ENCODE measurements at regions not wholly inside any gene's neighbourhood (a gene's known extent, or its start where the extent isn't known, plus 50 kb on each side); places are given as distances from the start of the nearest gene placed in this dataset.

DNA sequence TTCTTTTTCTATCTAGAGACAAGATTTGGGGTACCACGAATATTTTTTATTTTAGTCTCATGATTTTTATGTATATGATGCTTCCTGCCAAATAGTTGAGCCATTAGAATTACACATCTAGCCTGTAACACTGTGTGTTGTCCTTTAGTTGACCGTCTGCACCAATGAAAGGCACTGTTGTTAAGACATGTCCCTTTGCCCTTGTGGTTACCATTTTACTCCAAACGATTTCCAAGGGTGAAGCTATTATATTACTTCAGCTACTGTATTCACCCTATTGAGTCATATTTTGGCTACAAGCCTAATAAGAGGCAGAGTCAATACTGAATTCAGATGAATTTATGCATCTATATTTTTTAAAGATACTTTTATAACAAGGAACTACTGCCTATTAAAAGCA lies 207.6 kb downstream of the CETN3 start:
- H3K9ac ChIP-seq: no peak overlapping the region
- no peaks in the 10 kb centered on the region for H3K36me3 ChIP-seq (ENCODE audit: control insufficient read depth, insufficient read depth, low read length)
- no peak overlapping the region for H2AFZ ChIP-seq
- H3K27me3 ChIP-seq (ENCODE audit: control insufficient read depth, insufficient read depth, low read length): no peaks in the 10 kb centered on the region
- H3K4me2 ChIP-seq (ENCODE audit: low read length): no peak overlapping the region
- H3K79me2 ChIP-seq: no peaks in the 10 kb centered on the region
- H3K4me1 ChIP-seq: no peaks in the 10 kb centered on the region
- no peaks in the 10 kb centered on the region for H3K9me3 ChIP-seq (ENCODE audit: control insufficient read depth, low read length)
- H3K27ac ChIP-seq: no peak overlapping the region
- TF ChIP-seq, protein P1, sequence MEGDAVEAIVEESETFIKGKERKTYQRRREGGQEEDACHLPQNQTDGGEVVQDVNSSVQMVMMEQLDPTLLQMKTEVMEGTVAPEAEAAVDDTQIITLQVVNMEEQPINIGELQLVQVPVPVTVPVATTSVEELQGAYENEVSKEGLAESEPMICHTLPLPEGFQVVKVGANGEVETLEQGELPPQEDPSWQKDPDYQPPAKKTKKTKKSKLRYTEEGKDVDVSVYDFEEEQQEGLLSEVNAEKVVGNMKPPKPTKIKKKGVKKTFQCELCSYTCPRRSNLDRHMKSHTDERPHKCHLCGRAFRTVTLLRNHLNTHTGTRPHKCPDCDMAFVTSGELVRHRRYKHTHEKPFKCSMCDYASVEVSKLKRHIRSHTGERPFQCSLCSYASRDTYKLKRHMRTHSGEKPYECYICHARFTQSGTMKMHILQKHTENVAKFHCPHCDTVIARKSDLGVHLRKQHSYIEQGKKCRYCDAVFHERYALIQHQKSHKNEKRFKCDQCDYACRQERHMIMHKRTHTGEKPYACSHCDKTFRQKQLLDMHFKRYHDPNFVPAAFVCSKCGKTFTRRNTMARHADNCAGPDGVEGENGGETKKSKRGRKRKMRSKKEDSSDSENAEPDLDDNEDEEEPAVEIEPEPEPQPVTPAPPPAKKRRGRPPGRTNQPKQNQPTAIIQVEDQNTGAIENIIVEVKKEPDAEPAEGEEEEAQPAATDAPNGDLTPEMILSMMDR (IDR thresholded peaks at IDR 0.05): no peak
- no peak overlapping the region for H3K4me3 ChIP-seq (ENCODE audit: low read depth, low read length)

DNA sequence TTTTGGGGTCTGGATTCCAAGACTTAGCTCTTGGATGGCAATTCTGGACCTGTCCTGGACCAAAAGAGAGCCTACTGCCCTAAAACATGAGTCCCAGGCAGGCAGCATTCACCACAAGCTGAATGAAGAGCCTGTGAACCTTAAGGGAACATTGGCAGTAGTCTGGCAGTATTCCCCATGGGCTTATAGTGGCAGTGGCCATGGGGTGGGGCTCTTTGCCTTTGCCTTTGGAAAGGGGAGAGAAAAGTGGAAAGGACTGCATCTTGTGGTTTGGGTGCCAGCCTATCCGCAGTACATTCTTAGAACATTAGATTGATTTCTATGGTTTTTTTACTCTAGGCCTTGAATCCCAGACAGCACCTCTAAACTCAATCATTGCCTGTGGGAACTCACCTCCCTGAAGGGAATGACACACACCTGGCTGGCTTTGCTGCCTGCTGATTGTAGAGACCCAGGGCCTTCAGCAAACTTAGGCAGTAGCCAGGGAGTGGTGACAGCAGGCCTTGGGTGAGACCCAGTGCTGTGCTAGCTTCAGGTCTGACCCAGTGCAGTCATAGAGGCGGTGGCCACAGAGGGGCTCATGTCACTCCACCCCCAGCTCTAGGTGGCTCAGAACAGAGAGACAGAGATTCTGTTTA lies 216.3 kb downstream of the CETN3 start:
- TF ChIP-seq, protein P1 (IDR thresholded peaks at IDR 0.05): no peak
- Histone ChIP-seq H3K27ac (no peak overlapping the region), H2AFZ (no peak overlapping the region), H3K9me3 (ENCODE audit: control insufficient read depth, low read length) (no peaks in the 10 kb centered on the region), H3K27me3 (ENCODE audit: control insufficient read depth, insufficient read depth, low read length) (no peaks in the 10 kb centered on the region), H3K4me1 (no peaks in the 10 kb centered on the region), H3K9ac (no peak overlapping the region), H3K4me3 (ENCODE audit: low read depth, low read length) (no peak overlapping the region), H3K36me3 (ENCODE audit: control insufficient read depth, insufficient read depth, low read length) (no peaks in the 10 kb centered on the region), H3K79me2 (no peaks in the 10 kb centered on the region), H3K4me2 (ENCODE audit: low read length) (no peak overlapping the region)

DNA sequence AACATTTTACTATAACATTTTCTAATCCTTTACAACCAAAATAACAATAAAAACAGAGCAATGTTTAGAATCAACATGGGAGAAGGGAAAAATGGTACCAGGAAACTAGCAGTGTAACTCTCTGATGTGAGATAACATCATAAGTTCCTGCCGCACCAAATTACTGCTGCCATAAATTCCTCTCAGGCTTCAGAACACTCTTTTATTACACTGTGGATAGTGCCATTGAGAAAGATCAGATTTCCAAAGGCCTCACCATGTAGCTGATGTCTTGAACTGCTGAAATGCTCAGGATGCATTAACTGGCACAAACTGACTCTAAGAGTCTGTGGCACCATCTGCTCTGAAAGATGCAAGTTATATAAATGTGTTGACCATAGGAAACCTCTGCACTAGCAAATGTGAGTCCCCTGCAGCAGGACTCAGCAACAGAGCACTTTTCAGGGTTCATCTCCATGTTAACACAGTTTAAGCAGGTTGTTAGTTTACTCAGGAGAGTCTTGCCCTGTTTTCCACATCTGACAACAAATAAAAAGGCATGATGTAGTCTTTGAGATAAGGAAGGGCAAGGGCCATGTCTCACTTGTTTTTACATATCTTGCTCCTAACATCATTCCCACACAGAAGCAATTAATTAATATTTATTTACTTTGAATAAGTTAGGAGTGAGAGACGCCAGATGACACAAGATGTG lies 218.1 kb downstream of the CETN3 start:
- H3K4me1 ChIP-seq: no peaks in the 10 kb centered on the region
- no peak overlapping the region for H2AFZ ChIP-seq

DNA sequence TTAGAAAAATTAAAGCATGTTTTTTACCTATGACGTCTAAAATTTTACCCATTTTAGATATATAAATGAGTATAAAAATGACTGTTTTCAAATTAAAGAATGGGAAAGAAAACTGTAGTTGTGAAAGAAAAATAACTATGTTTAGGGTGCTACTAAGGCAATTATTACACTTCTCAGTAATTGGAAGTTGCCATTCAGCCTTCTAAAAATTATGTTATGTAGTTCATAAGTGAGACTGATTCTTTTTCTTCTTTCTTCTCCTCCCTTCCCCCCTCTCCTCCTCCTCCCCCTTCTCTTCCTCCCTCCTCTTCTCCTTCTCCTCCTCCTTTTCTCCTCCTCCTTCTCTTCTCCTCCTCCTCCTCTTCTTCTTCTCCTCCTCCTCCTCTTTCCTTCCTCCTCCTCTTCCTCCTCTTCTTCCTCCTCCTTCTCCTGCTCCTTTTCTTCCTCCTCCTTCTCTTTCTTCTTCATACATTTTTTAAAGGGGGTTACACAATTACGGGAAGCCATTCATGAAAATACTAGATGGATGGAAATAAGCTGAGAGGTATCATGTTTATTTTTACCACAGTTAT lies 223.6 kb downstream of the CETN3 start:
- no peaks in the 10 kb centered on the region for H3K27me3 ChIP-seq (ENCODE audit: control insufficient read depth, insufficient read depth, low read length)
- no peaks in the 10 kb centered on the region for H3K36me3 ChIP-seq (ENCODE audit: control insufficient read depth, insufficient read depth, low read length)
- H3K79me2 ChIP-seq: no peaks in the 10 kb centered on the region
- H3K4me2 ChIP-seq (ENCODE audit: low read length): no peak overlapping the region
- TF ChIP-seq, protein P1 (IDR thresholded peaks at IDR 0.05): no peak
- H3K4me3 ChIP-seq (ENCODE audit: low read depth, low read length): no peak overlapping the region
- no peak overlapping the region for H3K27ac ChIP-seq
- no peak overlapping the region for H3K9ac ChIP-seq
- H3K9me3 ChIP-seq (ENCODE audit: control insufficient read depth, low read length): no peaks in the 10 kb centered on the region
- no peak overlapping the region for H2AFZ ChIP-seq
- no peaks in the 10 kb centered on the region for H3K4me1 ChIP-seq

More for the DNA sequence above, 218.1 kb downstream of the CETN3 start:
- no peak overlapping the region for H3K27ac ChIP-seq
- no peak overlapping the region for H3K4me2 ChIP-seq (ENCODE audit: low read length)
- no peak overlapping the region for H3K9ac ChIP-seq
- H3K36me3 ChIP-seq (ENCODE audit: control insufficient read depth, insufficient read depth, low read length): no peaks in the 10 kb centered on the region
- TF ChIP-seq, protein P1 (IDR thresholded peaks at IDR 0.05): no peak
- no peak overlapping the region for H3K4me3 ChIP-seq (ENCODE audit: low read depth, low read length)
- no peaks in the 10 kb centered on the region for H3K9me3 ChIP-seq (ENCODE audit: control insufficient read depth, low read length)
- H3K79me2 ChIP-seq: no peaks in the 10 kb centered on the region
- no peaks in the 10 kb centered on the region for H3K27me3 ChIP-seq (ENCODE audit: control insufficient read depth, insufficient read depth, low read length)

All from parathyroid adenoma (tissue), 2 donors.